CD4-positive, alpha-beta T cell treated with Interleukin-4 for 1 hour (primary cell): ENCODE measurements at regions not wholly inside any gene's neighbourhood (a gene's known extent, or its start where the extent isn't known, plus 50 kb on each side); places are given as distances from the start of the nearest gene placed in this dataset.

ENCODE experiments used
- DNase-seq, 2 donors: peaks; one replicate each; pipeline ENCODE4 v3.0.0-alpha.2; 2020 to 2022

DNA sequence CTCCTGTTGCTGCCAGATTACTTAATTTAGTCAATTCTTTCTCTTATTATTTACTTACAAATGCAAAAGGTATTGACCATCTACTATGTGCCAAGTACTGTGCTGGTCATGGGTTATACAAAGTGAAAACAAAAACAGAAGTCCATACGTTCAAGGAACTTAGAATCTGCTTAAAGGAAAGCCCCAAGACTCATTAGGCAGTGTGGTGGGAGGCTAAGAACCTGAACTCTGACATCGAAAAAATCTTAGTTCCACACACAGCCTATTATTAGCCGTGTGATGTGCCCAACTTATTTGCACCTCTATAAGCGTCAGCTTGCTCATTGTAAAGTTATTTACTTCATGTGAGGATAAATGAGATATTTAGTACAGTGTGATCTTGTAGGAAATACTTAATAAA lies 227.4 kb upstream of the SORCS1 start:
- DNase-seq: no peak

DNA sequence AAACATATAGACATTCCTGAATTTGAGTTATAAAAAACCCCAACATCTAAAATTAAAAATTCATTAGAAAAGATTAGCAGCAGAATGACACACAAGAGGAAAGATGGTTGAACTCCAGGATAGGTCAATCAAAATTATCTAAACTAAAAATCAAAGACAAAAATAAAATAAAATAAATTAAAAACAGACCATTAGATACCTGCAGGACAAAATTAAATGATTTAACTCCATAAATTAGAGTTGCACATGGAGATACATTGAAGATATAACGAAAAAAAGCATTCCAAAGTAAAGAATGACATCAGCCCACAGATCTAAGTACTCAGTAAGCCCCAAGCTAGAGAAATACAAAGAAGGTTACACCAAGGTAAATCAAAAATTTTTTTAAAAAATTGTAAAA lies 226.1 kb upstream of the SORCS1 start:
- no peak for DNase-seq

DNA sequence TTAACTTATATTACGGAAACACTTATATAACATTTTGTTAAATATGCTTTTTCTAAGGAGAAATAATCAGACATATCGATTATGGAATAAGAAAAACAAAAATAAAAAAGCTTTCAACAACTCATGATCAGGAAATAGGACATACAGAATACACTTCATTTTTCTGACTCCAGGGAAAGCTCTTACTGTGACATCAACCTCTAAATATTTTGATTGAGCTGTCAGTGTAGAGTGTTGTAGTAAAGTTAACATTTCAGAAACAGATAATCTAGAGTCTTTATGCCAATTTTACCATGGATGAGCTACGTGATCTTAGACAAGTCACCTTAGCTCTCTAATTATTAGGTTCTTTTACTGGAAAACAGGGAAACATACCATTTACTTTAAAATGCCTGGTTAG lies 218.9 kb upstream of the SORCS1 start:
- DNase-seq: no peak

DNA sequence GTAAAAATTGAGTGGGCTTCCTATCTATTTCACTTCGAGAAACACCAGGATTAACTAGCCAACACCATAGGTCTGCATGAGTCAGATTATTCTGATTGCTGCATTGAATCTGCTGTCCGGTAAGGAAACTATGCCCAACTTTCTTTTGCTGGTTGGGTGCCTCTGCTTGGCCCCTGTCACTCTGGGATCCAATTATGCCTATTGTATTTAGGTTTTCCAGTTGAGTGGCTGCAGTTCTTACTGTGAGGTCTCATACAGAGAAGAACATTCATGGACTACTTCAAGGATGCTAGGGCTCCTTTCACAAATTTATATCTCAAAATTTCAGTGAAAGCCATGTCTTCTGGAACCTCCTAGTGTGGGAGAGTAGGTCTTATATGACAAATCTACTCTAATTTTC lies 215.1 kb upstream of the SORCS1 start:
- no peak for DNase-seq

DNA sequence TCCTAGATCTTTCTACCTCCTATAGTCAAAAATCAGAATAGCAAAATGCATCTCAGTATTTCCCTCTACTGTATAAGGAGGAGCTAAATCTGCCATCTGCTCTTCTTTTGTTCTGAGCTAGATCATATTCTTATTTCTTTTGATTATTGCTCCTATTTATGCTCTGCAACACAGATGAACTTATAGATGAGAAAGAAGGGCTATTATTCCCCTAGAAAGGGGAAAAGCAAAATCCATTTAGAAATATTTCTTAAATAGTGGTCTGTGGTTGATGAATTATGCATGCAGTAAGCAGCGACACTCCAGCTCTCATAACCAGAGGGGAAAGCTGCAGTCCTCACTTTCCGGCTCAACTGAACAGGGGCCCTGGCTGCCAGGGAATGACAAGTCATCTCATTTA lies 207.3 kb upstream of the SORCS1 start:
- DNase-seq: no peak

DNA sequence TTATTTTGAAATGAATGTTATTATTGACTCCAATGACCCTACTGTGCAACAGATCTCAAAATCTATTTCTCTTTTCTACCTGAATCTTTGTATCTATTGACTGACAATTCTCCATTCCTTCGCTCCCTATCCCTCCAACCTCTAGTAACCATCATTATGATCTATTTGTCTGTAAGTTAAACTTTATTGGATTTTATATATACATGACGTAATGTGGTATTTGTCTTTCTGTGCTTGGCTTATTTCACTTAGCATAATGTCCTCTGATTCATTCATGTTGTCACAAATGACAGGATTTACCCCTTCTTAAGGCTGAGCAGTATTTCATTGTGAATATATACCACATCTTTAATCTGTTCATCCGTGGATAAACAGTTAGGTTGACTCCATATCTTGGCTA lies 200.4 kb upstream of the SORCS1 start:
- DNase-seq: no peak

DNA sequence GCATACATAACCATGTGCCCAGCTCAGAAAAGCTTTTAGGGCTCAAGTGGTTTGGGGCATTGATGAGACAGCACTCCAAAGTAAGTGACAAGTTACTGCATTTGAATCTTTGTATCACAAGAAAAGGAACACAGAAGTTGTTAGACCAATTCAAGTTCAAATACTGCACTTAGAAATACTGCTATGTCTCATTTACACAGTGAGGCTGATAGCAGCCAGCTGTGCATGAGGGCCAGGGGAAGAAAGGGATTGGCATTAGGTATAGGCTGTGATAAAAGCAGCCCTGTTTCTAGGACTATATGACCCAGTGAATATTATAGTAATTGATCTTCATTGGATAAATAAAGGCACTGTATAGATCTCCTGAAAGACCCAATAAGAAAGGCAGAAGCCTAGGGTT lies 197.8 kb upstream of the SORCS1 start:
- DNase-seq: no peak

DNA sequence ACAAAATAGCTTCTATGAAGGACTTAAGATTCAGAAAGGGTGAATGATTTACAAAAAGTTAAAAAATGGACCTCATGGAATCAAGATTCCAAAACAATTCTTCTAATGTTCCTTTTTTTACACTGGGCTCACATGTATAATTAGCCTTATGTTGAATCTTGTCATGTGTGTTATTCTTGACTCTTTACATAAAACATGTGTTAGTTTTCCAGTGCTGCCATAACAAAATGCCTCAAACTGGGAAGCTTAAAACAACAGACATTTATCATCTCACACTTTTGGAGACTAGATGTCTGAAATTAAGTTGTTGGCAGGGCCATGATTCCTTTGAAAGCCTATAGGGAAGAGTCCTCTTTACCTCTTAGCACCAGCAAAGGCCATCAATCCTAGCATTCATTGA lies 192.5 kb upstream of the SORCS1 start:
- no peak for DNase-seq

DNA sequence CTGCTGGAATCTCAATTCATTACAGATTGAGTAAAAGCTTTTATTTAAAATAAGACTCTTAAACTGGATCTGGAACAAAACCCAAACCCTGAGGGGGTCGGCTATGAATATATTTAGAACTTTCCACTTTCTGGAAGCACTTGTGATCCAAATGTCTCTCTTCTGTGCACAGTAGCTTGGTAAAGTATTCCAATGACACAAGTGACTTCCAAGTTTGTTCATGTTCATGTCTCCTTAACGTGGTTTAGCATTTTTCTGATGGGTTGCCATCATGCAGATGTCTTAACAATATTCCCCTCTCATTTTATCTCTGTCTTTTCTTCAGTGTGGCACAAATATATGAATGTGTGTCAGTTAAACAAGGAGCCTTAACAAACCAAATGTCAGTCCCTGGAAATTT lies 191.9 kb upstream of the SORCS1 start:
- DNase-seq: no peak

DNA sequence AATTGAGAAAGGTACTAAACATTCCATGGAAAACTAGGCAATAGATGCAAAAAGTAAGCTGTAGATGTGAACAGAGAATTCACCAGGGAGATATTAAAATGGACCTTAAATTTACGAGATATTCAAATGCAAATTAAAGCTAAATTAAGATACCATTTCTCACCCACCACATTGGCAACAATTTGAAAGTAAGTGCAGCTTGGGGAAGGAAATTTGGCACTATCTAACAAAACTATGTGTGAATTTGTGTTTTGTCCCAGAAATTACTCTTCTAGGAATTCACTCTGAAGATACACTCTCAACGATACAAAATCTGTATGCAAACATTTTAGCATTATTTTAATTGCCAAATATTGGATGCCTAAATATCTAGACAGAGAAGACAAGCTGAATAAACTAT lies 178.2 kb upstream of the SORCS1 start:
- no peak for DNase-seq

DNA sequence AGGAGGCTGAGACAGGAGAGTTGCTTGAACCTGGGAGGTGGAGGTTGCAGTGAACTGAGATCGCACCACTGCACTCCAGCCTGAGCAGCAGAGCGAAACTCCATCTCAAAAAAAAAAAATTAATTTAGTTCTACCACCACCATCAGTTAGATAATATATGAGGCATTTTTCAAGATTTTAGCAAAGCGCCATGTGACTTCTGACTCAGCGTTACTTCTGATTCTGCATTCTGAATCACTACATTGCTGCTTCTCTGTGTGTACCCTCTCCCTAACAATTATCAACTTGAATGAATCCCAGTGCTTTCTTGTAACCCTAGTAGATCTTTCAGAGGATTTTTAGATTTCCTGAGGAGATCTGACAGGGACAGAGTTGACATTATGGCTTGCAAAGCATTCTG lies 176.8 kb upstream of the SORCS1 start:
- DNase-seq: no peak

DNA sequence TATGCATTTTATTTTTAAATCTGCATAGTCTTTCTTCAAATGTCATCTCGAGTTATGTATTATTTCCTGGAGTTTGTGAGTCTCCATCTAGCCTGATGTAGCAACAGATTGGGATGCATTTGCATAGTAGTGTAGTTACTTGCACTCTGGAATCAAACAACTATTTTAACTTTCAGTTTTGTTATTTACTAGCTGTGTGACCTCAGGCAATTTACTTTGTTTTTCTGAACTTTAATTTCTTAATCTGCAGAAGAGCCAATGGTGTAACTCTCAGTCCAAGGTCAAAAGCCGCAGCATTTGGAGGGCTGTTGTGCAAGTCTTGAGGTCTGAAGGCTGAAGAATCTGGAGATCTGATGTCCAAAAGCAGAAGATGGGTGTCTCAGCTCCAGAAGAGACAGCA lies 175.8 kb upstream of the SORCS1 start:
- no peak for DNase-seq

DNA sequence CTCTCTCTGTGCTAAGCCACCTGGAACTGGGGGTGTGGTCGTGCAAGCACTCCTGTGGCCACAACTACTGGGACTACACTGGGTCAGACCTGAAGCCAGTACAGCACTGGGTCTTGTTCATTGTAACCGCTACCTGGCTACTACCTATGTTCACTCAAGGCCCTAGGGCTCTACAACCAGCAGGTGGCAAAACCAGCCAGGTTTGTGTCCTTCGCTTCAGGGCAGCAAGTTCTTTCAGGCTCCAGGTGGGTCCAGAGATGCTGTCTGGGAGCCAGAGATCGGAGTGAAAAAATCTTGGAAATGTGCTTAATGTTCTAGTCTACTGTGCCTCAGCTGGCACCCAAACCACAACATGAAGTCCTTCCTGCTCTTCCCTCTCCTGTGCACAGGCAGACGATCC lies 171.6 kb upstream of the SORCS1 start:
- no peak for DNase-seq

DNA sequence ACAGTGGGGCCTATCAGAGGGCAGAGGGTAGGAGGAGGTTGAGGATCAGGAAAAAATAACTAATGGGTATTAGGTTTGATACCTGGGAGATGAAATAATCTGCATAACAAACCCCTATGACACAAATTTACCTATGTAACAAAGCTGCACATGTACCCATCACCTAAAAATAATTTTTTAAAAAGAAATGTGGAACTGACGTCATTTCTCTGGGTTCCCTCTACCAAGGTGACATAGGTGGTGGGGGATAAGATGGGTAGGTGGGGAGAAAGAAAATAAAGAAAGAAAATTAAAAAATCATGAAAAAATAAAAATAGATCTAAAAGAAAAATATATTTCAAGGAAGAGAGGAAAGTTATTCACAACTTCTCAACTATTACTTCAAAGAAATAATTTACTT lies 153.1 kb upstream of the SORCS1 start:
- no peak for DNase-seq

DNA sequence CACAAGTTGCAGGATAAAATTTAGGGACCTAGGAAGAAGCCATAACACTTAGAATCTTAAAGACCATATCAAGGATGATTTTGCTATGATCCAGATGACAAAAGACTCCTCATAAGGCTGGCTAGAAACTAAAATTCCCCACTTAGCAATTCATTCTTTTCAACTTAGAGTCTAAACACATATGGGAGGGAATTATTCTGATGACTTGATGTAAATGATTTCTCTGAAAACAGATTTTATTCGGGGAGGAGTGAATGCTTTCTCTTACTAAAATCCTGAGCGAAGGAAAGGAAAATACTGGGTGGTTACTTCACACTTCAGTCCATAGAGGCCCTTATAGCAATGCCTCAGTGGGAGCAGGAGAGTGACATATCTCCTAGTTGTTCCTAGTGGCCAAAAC lies 138.7 kb upstream of the SORCS1 start:
- no peak for DNase-seq

DNA sequence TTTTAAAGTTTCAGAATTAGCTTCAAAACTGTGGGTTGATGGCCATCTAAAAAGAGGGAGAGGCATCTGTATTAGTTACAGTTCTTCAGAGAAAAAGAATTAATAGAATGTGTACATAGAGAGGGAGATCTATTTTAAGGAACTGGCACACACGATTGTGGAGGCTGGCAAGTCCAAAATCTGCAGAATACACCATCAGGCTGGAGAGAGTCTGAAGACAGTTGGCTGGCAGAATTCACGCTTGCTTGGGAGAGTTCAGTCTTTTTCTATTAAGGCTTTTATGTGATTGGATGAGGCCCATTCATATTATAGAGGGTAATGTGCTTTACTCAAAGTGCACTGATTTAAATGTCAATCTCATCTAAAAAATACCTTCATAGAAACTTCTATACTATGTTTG lies 135.1 kb upstream of the SORCS1 start:
- DNase-seq: no peak

DNA sequence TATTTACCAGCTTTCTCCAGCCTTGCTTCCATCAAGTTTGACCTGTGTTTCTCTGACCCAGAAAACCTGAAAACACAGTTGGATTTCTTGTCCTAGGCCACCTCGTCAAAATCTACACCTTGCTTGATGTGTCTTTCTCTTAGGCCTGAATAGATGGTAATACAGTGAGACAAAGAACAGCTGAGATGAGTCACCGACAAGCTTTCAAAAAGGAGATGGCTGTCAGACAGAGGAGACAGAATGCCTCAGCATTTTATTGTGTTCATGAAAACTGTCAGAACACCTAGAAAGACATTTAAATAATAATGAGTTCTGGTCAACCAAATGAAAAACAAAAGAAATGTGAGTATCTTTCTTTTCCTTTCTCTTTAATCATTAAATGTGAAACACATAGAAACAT lies 119.7 kb upstream of the SORCS1 start:
- no peak for DNase-seq

DNA sequence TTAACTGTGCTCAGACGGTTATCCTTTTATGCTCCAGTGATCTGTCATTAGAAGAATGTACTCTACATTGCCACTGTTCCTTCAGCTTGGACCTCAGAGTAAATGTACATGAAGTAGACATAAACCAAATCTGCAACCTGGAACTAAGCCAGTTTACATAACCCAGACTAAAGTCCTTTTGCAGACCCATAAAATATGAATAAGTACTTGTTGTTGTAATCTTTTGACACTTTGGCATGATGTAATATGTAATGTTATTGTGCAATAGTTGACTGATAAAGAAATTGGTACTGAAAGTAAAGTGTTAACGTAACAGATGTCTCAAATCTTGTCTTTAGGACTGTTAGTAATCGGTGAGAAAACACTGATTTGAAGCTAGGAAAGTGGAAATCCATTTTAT lies 115.8 kb upstream of the SORCS1 start:
- no peak for DNase-seq

DNA sequence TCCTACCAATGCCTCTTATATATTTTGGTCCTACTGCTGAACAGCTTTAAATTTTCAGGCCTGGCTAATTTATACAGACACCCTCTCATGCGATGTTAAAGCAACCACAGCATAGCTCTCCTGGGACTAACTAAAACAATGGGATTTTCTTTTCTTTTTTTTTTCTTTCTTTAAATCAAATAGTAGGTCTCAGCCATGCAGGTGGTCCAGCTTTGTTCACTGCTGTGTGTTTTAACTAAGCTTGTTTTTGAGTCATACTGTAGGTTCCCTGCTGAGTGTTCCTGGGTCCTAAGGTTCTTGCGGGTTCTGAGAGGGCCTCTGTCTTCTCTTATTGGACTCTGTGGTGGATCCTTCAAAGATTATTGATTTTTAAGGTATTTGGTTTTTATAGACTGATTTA lies 113.1 kb upstream of the SORCS1 start:
- no peak for DNase-seq

DNA sequence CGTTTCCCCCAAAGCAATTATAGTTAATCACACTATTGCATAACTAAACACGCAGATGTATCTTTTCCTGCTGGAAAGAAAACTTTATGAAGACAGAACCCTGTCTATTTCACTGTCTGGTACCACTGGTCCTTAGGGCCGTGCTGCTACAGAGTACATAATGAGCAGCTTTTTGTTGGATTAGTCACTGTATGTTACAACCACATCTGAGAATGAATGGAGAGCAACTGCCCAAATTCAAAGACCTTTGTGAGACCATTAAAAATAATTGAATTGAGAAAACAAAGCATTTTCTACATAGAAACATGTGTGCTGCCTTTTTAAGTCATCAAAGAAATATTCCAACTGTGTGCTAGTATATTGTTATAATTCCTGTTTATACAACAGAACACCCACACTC lies 111.3 kb upstream of the SORCS1 start:
- no peak for DNase-seq

DNA sequence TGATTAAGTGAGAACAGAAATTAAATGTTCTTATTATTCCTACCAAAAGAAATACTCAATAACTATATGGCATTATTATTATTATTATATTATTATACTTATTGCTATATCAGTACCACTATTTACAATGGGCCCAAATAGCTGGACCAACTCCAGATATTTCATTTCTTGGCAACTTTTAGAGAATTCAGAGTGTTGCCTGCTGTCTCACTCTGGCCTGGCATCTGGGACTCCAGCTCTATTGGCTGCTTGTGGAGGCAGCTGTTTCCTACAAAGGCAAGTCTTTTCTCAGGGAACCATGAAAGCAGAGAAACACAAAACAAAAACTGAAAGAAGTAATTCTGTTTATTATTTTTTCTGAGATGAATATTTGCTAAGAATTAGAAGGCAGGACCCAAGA lies 105.1 kb upstream of the SORCS1 start:
- no peak for DNase-seq

DNA sequence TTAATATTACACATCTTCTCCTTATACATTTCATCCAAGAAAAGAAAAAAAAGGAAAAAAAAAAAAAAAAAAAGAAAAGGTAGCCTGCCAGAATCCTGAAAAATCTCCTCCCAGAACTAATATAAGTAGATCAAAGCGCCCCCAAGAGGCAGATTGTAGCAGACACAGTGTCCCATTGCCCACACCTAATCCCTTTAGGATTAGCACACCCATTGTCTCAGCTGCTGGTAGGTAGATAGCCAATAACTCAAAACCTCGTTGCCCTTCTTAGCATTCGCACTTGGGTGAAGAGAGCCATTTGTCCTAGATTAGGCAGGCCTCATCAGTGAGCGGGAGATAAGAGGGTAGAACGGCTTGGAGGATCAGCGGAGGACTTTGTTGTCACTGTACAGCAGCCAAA lies 100.2 kb upstream of the SORCS1 start:
- DNase-seq: no peak

DNA sequence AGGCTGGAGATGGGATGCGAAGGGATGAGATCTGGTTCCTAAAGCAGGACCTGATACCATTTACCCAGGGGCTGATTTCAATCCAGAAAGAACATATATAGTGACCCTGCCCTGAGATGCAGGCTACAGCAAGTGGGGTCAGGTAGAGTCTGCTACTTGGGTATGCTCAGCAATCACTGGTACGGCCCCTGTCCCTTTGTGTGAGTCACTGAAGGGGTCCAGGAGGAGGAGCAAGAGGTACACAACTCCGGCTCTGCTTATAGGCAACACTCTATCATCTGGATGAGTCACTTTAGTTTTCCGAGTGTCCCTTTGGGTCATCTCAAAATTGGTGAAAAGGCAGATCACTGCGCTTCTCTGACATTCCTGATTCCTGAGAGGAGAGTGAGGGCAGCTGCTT lies 79.6 kb upstream of the SORCS1 start:
- no peak for DNase-seq

DNA sequence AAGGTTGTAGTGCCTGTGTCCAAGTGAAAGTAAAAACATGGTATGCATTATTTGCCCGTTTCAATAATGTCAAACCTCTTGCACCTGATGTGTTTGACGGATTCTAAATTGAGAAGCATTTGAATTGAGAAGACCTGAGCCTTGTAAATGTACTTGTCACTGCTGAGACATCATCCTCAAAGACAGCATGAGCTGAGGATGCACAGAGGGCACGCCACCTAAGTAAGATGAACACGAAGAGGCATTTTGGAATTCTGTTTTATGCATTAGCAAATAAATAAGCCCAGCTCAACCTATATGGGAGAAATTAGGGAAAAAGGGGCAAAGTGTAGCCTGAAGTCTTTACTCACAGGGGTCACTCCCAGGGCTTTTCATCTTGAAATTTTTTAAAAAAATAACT lies 73.8 kb upstream of the SORCS1 start:
- no peak for DNase-seq

DNA sequence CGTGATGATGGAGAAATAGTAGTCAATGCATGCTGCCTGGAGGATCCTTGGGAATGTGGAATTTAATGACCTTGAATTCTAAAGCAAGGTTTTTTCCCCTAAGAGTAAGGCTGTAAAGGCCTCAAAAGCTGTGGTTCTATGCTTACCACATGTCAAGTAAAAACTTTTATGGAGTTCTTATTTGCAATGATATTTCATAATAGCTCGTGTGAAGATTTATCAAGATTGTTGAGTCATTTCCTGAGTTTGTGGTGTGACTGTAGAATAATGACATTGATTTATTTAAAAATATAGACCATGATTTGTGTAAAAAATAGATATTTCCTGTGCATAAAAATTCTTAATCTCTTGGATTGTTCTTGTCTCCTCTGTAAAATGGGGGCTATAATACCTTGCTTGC lies 67.5 kb upstream of the SORCS1 start:
- DNase-seq: no peak

DNA sequence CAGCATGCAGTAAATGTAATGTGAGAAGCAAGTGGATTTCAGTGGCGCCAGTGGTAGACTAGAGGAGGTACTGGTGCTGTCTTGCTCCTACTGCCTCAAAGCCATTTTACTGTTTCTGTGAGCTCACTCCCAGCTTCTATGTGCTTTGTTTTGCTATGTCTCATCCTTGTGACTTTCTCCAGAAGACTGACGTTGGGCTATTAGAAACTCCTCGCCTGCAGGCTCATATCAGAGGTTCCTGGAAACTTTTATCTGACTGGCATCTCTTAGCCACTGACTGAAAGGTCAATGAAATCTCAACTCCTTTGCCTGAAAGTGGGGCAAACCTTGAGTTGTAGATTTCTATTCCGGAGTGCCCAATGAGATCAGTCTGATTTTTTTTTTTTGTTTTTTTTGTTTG lies 66.4 kb upstream of the SORCS1 start:
- no peak for DNase-seq

DNA sequence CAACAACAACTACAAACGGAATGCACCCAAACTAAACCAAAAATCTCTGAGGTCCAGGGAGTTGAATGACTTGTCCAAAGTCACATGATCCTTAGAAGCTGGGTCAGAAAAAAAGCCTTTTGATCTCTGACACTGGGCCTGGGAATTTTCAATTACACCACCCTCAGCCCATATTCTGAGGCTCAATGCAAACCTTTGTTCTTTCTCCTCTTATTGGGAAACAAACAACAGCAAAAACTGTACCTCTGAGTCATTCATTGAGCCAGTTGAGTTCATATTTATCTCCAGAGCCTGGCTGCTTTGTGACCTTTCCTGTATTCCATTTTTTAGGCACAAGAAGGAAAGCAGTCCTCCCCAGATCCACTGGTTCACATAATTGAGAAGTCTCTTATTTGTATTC lies 51.2 kb upstream of the SORCS1 start:
- no peak for DNase-seq
